HepG2 (cell line): ENCODE measurements at regions not wholly inside any gene's neighbourhood (a gene's known extent, or its start where the extent isn't known, plus 50 kb on each side); places are given as distances from the start of the nearest gene placed in this dataset.

Source experiments
- ATAC-seq: fragments of 200-7000 bp; cut with Tn5 transposase; 3 replicates; pipeline ENCODE4 v1.9.1; 2020; ENCODE audit warnings: mild to moderate bottlenecking, moderate library complexity
- BruUV-seq: library from RNA; stranded (reverse); fragments of 400-500 nt; replicated peaks from 2 replicates; lab custom pipeline; 2021; lab: Mats Ljungman, UMichigan
- CTCF ChIA-PET: fragments of 300-600 bp; formaldehyde crosslinking; extraction: SDS; loops from one replicate; lab custom pipeline; 2021; ENCODE audit warnings: low total read pairs, inconsistent platforms, low intra/inter-chr PET ratio; lab: Yijun Ruan, JAX
- POLR2A ChIA-PET: fragments of 350-600 bp; sonication (Branson Sonifier 250); formaldehyde crosslinking; loops from one replicate; lab custom pipeline; 2020; ENCODE audit warnings: antibody characterized with exemption, inconsistent platforms; lab: Yijun Ruan, JAX
- DNase-seq: peaks from one replicate; pipeline ENCODE4 v3.0.0-alpha.2; 2015; ENCODE audit warnings: low spot score
- FAIRE-seq: peaks from 3 replicates; lab custom pipeline; 2011; peaks lifted over from hg19 to GRCh38; lab: Jason Lieb, UNC
- H2AFZ ChIP-seq: one replicate; pipeline ENCODE4 v1.6.1; 2011; ENCODE audit warnings: low read length, inconsistent platforms
- H3K27ac ChIP-seq: fragments of 300-600 bp; 3 replicates; pipeline ENCODE4 v1.8.0; 2011; ENCODE audit warnings: mixed run types, mild to moderate bottlenecking, mixed read lengths, low read length, inconsistent platforms; ENCODE audit not compliant: insufficient read depth; ENCODE audit errors: extremely low read length
- H3K27me3 ChIP-seq, 2 experiments: fragments of 200-600 bp in 1 of 2; 2 replicates in 1 of 2; 3 replicates in 1 of 2; pipeline versions ENCODE4 v1.6.0 to v1.8.0; 2011; ENCODE audit warnings: low read length in 2 of 2, mild to moderate bottlenecking in 2 of 2, moderate library complexity in 2 of 2, inconsistent platforms in 1 of 2; ENCODE audit not compliant: insufficient read depth in 2 of 2, control insufficient read depth in 1 of 2
- H3K36me3 ChIP-seq, 2 experiments: fragments of 200-600 bp in 1 of 2; replicated peaks in 1 of 2; 2 replicates in 1 of 2; 3 replicates in 1 of 2; pipeline versions ENCODE4 v1.5.1 to v1.8.0; 2011; ENCODE audit warnings: low read length in 2 of 2, inconsistent platforms in 1 of 2; ENCODE audit not compliant: insufficient read depth in 2 of 2, control insufficient read depth in 1 of 2
- H3K4me1 ChIP-seq: 2 replicates; pipeline ENCODE4 v1.5.1; 2012; ENCODE audit warnings: low read length, inconsistent platforms; ENCODE audit not compliant: insufficient read depth
- H3K4me2 ChIP-seq: 2 replicates; pipeline ENCODE4 v1.6.0; 2011; ENCODE audit warnings: low read depth, low read length, inconsistent platforms
- H3K4me3 ChIP-seq, 3 experiments: fragments of 200-600 bp in 1 of 3; sonication (generic), shearing (Covaris generic) in 1 of 3; replicated peaks in 1 of 3; 2 replicates each; pipeline ENCODE4 v1.5.1; 2011 to 2016; ENCODE audit warnings: low read length in 3 of 3, inconsistent platforms in 2 of 3, low read depth in 2 of 3, mild to moderate bottlenecking in 2 of 3, control low read depth in 1 of 3, mixed read lengths in 1 of 3; ENCODE audit not compliant: insufficient read depth in 1 of 3
- H3K79me2 ChIP-seq: one replicate; pipeline ENCODE4 v1.6.1; 2011; ENCODE audit warnings: low read length, inconsistent platforms; ENCODE audit not compliant: insufficient read depth
- H3K9ac ChIP-seq: 2 replicates; pipeline ENCODE4 v1.6.0; 2011; ENCODE audit warnings: mild to moderate bottlenecking, low read depth, low read length, inconsistent platforms; ENCODE audit not compliant: insufficient read depth
- H3K9me3 ChIP-seq: 2 replicates; pipeline ENCODE4 v1.5.1; 2012; ENCODE audit warnings: mild to moderate bottlenecking, low read length
- H4K20me1 ChIP-seq: 2 replicates; pipeline ENCODE4 v1.6.0; 2011; ENCODE audit warnings: inconsistent platforms, mild to moderate bottlenecking, low read length, moderate library complexity; ENCODE audit not compliant: insufficient read depth
- CBX1 ChIP-seq: IDR thresholded peaks from one replicate; pipeline ENCODE4 v1.6.1; 2016; ENCODE audit warnings: antibody characterized with exemption, low read depth
- FOSL1 ChIP-seq: sonication (generic); formaldehyde crosslinking; IDR thresholded peaks from 2 replicates; pipeline ENCODE4 v1.9.0; 2021; ENCODE audit warnings: missing genetic modification reagents, borderline replicate concordance
- KLF12 ChIP-seq: sonication (generic); formaldehyde crosslinking; IDR thresholded peaks from 2 replicates; pipeline ENCODE4 v1.4.0; 2020; ENCODE audit warnings: missing genetic modification reagents, borderline replicate concordance
- MAFF ChIP-seq: IDR thresholded peaks from 2 replicates; pipeline ENCODE4 v1.6.1; 2011; ENCODE audit warnings: low read depth, low read length, improper control_type of control experiment
- MAFG ChIP-seq: sonication (generic); formaldehyde crosslinking; IDR thresholded peaks from 2 replicates; pipeline ENCODE4 v1.5.1; 2020; ENCODE audit warnings: mild to moderate bottlenecking, missing genetic modification reagents
- MAFK ChIP-seq, 2 experiments: IDR thresholded peaks in 1 of 2; conservative IDR thresholded peaks in 1 of 2; 2 replicates each; pipeline ENCODE4 v1.6.1; 2011; ENCODE audit warnings: improper control_type of control experiment in 2 of 2, low read length in 2 of 2
- MXD1 ChIP-seq: sonication (generic); formaldehyde crosslinking; IDR thresholded peaks from 2 replicates; pipeline ENCODE4 v1.4.0; 2020; ENCODE audit warnings: mild to moderate bottlenecking, missing genetic modification reagents
- SATB2 ChIP-seq: sonication (generic); formaldehyde crosslinking; IDR thresholded peaks from 2 replicates; pipeline ENCODE4 v1.5.0; 2020; ENCODE audit warnings: missing genetic modification reagents
- ZNF746 ChIP-seq: sonication (generic); formaldehyde crosslinking; IDR thresholded peaks from 2 replicates; pipeline ENCODE4 v1.8.0; 2022; ENCODE audit warnings: mild to moderate bottlenecking, missing genetic modification reagents
- ZNF780A ChIP-seq: sonication (generic); formaldehyde crosslinking; IDR thresholded peaks from 2 replicates; pipeline ENCODE4 v1.8.0; 2022; ENCODE audit warnings: mild to moderate bottlenecking, missing genetic modification reagents, moderate library complexity
- ZNF816 ChIP-seq: sonication (generic); formaldehyde crosslinking; IDR thresholded peaks from 2 replicates; pipeline ENCODE4 v1.8.0; 2022; ENCODE audit warnings: missing genetic modification reagents, mild to moderate bottlenecking, borderline replicate concordance
- ZSCAN29 ChIP-seq: sonication (generic); formaldehyde crosslinking; conservative IDR thresholded peaks from 2 replicates; pipeline ENCODE4 v1.4.0; 2020; ENCODE audit warnings: mild to moderate bottlenecking, missing genetic modification reagents
- WGBS: methylation state at CpG from one replicate; pipeline ENCODE4 v1.1.6; 2017; ENCODE audit warnings: low lambda C conversion rate; 5-methylcytosine and 5-hydroxymethylcytosine counted together
- in situ Hi-C: cut with HindIII; loops from 2 replicates; pipeline ENCODE4 v1.10.0; 2017; ENCODE audit warnings: low pct_unique_long_range_greater_than_20kb; ENCODE audit not compliant: extremely low pct_ligation_motif_present
- intact Hi-C: fragments of 100-400 bp; cut with micrococcal nuclease; formaldehyde crosslinking; loops from one replicate; pipeline ENCODE4 v1.10.0; 2022; ENCODE audit not compliant: unreplicated experiment

DNA sequence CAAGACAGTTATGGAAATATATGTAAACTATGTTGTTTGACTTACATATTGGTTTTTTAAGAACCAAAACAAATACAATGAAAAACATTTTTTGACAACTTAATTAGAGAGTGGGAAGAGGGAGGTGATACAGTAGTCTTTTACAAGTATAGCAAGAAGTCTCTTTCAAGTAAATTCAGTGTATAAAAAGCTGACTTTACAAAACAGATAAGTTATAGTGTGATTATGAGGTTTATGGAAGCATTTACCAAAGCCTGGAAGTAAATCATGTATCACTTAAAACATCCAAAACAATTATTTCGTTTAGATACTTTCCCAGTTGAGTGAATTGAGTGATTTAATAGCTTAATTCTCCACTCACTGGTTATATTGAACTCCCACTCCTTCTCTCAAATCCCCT is 66.7 kb upstream of the SLC4A10 start:
- no peaks in the 10 kb centered on the region for H3K4me1 ChIP-seq
- intact Hi-C loops (loop anchor here (5.0 to 10.0 kb wide), 2 partner anchors 275 to 313 kb away; no protein-coding TSS in a partner anchor), in situ Hi-C loops (loop anchor here (25.0 kb wide), 1 partner anchor 295 kb away; no protein-coding TSS in a partner anchor)
- H4K20me1 ChIP-seq: no peaks in the 10 kb centered on the region
- ChIA-PET CTCF (no interaction called here), POLR2A (no interaction called here)
- 0% methylated on average over 1 of the region's 1 CpG for WGBS
- no peak overlapping the region for H3K4me2 ChIP-seq
- H3K27ac ChIP-seq: no peak overlapping the region
- ATAC-seq: no peak
- DNase-seq: no peak
- H3K9me3 ChIP-seq: no peaks in the 10 kb centered on the region
- H3K4me3 ChIP-seq: no peak overlapping the region
- no peak for TF ChIP-seq CBX1
- TF ChIP-seq ZNF780A: no peak
- no peak for TF ChIP-seq ZNF816 (CRISPR knock-in tag)
- peak; percentile 66; the same call in 1 of the 2 replicates for TF ChIP-seq MAFF
- TF ChIP-seq KLF12 (CRISPR knock-in tag): no peak
- TF ChIP-seq ZSCAN29 (CRISPR knock-in tag): no peak
- no peak for TF ChIP-seq ZNF746 (CRISPR knock-in tag)
- no peak for TF ChIP-seq SATB2
- TF ChIP-seq FOSL1 (CRISPR knock-in tag): no peak
- TF ChIP-seq MAFK (conservative IDR thresholded peaks at IDR 0.05 in 1 of 2, IDR thresholded peaks at IDR 0.05 in 1 of 2; ENCODE audit: low read length in 2 of 2): peak; percentile 46 to 80
- TF ChIP-seq MAFG (CRISPR knock-in tag): no peak
- TF ChIP-seq MXD1 (CRISPR knock-in tag): no peak
- no TSS peak for BruUV-seq
- H2AFZ ChIP-seq: no peak overlapping the region
- no peaks in the 10 kb centered on the region for H3K36me3 ChIP-seq
- no peak for FAIRE-seq
- no peaks in the 10 kb centered on the region for H3K27me3 ChIP-seq
- H3K79me2 ChIP-seq: no peaks in the 10 kb centered on the region
- H3K9ac ChIP-seq: no peak overlapping the region
